Stimulated activated CD8-positive, alpha-beta memory T cell treated with anti-CD3 and anti-CD28 coated beads, Interleukin-15, amount 100 ng/mL, for 48 hours (primary cell): ENCODE measurements at regions not wholly inside any gene's neighbourhood (a gene's known extent, or its start where the extent isn't known, plus 50 kb on each side); places are given as distances from the start of the nearest gene placed in this dataset.

Experiments
- DNase-seq, 2 donors: peaks; one replicate each; pipeline ENCODE4 v3.0.0-alpha.2; 2020; ENCODE audit warnings: low read depth in 2 of 2

GRCh38 chr2:219692521-219692920 is 65.1 kb downstream of the SLC4A3 start:
- no peak for DNase-seq

DNA sequence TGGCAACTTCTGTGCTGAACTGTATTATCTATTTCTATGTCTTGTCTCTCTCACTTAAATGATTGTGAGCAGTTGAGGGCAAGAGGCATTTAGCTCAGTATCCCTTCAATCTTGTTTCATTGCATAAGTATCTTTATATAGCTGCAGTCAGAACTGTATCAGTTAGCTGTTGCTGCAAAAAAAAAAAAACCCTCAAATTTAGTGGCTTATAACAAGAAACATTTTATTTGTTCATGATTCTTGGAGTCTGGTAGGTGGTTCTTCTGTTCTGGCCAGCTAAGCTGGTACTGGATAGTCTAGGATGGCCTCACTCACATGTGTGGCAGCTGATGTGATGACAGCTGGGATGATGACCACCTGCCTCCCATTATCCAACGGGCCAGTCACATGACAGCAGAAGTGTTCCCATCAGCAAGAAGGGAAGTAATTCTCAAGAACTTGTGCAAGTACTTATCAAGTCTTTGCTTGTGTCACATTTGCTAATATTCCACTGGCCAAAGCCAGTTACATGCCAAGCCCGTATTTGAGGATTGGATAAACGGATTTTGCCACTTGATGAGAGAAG is 67.8 kb downstream of the SLC4A3 start:
- DNase-seq = no peak

DNA sequence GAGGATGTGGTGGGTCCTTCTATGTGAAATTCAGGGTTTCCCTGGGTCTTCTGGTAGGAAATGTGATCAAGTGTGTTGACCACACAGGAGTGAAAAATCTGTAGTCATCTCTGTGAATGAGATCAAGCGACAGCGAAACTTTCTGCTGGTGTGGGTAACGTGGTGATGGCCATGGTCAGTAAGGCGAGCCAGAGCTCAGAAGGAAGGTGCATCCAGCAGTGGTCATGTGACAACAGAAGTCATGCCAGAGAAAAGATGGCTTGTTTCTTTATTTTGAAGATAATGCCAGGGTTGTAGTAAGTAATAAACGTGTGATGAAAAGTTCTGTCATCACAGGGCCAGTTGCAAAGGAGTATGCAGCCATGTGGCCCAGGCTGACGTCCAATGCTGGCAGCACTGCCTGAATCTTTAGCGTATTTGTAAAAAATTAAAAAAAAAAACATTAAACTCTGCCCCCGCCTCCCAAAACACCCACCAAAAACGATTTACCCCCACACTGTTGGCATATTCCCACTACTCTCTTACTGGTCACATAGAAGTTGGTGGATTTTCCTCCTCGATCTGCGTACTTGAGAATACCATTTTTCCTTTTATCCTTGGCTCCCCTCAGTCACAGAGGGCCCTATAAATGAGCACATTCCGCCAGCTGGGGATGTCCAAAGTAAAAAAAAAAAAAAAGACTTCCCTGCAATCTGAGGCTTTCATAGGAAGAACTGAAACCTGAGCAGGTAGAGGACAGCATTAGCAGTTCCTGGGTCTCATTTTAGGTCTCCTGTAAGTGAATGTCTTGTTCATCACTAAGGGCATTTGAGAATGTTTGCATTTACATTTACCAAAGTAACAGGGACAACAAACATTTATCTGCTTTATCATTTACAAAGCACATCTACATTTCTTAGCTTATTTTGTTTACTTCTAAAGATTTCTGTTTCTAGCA is 70.6 kb downstream of the SLC4A3 start:
- no peak for DNase-seq

GRCh38 chr2:219698748-219699439 is 71.5 kb downstream of the SLC4A3 start:
- DNase-seq = no peak

DNA sequence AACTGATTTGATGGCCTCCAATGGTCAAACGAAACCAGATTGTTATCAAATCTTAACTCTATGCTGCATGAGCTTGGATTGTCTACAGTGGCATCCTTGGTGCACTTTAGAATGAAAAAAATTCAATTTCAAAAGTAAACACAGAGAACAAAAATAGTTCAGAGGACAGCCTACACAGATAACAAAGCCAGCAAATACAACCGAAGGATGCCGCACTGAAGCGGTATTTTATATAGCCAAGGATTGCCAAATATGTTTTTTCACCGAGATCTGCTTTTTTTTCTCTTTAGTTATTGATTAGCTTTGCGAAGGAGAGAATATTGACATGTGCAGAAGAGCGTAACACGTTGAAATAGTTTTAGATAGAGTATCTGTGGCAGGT is 72.0 kb downstream of the SLC4A3 start:
- no peak for DNase-seq

GRCh38 chr2:219701847-219702634 is 74.6 kb downstream of the SLC4A3 start:
- no peak for DNase-seq

- DNase-seq = no peak
Observed at GRCh38 chr2:219702796-219703545, 75.5 kb downstream of the SLC4A3 start.

DNA sequence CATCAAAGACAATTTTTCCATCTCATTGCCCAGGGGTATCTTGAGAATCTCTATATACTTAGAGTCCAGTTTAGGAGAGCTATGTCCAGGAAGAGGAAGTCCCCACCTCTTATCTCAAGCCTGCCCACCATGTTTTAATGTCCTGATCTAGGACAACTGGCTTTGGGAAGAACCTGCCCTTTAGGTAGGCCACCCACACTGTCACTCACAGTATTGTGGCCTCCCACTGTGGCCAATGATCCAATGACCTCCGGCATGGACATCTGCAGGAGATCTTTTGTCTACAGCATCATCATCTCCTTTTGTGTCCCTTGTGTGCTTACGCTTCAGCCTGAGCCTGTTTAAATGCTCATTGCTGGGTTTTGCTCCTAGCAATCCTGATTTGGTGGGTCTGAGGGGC is 77.4 kb downstream of the SLC4A3 start:
- DNase-seq = no peak

DNA sequence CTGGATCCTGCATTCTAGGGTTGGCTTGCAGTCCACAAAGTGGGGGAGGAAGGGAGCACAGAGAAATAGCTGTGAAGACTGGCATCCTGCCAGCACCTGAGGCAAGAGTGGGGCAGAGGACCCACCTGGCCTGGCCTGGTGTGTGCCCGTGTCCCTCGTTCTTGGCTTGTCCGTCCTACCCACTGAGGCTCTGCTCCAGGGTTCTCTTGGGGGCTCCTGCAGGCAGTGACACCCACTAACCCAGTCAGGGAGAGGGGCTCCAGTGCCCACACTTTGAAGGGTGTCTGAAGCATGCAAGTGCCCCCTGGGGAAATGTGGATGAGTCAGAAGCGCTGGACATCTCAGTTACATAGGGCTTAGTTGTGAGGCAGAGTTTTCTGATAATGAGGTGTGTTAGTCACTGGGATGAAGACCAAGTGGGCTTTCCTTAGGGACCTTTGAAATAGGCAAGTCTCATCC is 79.4 kb downstream of the SLC4A3 start:
- DNase-seq = no peak

GRCh38 chr2:219707496-219708285 is 80.3 kb downstream of the SLC4A3 start:
- DNase-seq = no peak

- no peak for DNase-seq
Observed at GRCh38 chr2:219709331-219709761, 81.9 kb downstream of the SLC4A3 start.

DNA sequence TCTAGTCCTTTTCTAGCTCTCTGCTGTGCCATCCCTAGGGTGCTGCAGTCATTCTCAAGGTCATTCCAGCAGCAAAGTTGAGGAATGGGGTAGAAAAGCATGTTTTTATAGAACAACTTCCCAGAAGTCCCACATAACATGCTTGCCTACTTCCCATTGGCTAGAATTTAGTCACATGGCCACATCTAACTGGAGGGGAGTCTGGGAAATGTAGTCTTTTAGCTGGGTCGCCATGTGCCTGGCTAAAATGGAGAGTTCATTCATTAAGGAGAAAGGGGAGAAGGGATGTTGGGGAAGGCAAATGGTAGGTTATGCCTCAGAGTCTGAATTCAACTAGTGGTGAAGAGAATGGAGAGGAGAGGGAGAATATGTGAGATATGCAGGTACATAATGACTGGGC is 85.7 kb downstream of the SLC4A3 start:
- no peak for DNase-seq

- DNase-seq = no peak
Observed at GRCh38 chr2:219714681-219715400, 87.4 kb downstream of the SLC4A3 start.

- no peak for DNase-seq
Observed at GRCh38 chr2:219718066-219718465, 90.6 kb downstream of the SLC4A3 start.

DNA sequence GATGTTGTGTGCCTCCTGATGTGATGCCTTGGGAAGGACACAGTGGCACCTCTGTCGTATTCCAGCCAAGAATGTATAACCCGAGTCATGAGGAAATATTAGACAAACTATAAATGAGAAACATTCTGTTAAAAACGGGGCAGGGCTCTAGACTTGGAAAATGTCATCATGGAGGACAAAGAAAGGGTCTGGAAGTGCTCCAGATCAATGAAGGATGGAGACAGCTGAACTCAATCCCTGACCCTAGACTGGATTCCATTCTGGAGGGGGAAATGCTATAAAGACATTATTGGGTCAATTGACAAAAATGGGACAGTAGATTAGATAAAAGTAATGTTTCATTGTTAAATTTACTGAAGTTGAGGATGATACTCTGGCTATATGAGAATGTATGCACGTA is 92.1 kb downstream of the SLC4A3 start:
- DNase-seq = no peak

DNA sequence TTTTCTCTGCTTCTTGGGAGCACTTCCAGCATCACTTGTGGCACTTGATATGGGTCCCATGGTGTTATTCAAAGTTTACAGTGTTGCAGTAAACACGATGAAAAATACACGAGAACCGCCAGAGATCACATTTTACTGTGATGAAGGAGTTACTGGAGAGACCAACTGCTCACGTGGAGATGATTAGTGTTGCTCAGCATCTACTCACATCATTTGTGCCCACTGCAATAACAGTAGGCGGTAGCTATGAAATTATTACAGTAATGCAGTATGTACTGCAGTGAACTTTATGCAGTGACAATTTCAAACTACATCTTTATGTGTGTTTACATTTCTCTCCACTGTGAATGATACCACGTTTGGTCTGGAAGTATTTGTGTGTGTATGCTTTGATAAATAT is 93.5 kb downstream of the SLC4A3 start:
- DNase-seq = no peak

- DNase-seq = no peak
Observed at GRCh38 chr2:219722276-219722879, 94.9 kb downstream of the SLC4A3 start.

- no peak for DNase-seq
Observed at GRCh38 chr2:219723311-219723710, 95.9 kb downstream of the SLC4A3 start.

DNA sequence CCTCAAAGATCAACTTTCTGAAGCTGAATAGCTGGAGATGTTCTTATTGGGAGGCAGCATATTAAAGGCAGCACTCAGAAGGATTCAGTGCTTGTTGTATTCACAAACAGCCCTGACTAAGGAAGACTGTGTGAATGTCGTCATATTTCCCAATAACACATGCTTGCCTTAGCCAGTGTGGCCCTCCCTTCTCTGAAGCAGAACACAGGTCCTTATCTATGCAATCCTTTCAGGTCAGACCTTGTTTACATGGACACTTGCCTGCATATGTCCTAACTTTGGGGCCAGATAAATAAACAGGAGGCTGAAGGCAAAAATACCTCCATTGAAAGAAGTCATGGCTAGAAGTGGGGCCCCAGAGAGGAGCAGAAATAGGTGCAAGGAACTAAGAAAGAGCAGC is 97.2 kb downstream of the SLC4A3 start:
- DNase-seq = no peak
